ENCODE measurements at regions not wholly inside any gene's neighbourhood (a gene's known extent, or its start where the extent isn't known, plus 50 kb on each side); places are given as distances from the start of the nearest gene placed in this dataset.

DNA sequence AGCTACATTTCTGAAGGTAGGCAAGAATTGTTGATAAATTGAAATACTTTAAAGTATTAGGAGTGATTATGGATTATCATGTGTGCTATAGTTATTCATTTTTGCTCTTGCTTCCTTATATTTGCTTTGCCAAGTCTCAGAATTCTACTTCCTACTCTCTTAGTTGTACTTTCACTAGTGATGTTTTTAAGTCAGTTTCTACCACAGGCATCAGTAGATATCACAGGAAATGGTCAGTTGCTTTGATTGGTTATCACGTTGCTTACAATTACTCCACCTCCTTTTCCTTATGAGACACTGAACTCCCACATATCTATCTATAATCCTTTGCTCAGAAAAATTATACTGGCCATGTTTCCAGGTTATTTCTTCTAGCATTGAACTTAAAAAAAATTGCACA, 472.8 kb downstream of the DMRTA1 start:
- TF ChIP-seq, protein P1, sequence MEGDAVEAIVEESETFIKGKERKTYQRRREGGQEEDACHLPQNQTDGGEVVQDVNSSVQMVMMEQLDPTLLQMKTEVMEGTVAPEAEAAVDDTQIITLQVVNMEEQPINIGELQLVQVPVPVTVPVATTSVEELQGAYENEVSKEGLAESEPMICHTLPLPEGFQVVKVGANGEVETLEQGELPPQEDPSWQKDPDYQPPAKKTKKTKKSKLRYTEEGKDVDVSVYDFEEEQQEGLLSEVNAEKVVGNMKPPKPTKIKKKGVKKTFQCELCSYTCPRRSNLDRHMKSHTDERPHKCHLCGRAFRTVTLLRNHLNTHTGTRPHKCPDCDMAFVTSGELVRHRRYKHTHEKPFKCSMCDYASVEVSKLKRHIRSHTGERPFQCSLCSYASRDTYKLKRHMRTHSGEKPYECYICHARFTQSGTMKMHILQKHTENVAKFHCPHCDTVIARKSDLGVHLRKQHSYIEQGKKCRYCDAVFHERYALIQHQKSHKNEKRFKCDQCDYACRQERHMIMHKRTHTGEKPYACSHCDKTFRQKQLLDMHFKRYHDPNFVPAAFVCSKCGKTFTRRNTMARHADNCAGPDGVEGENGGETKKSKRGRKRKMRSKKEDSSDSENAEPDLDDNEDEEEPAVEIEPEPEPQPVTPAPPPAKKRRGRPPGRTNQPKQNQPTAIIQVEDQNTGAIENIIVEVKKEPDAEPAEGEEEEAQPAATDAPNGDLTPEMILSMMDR (IDR thresholded peaks at IDR 0.05 in 4 of 5, conservative IDR thresholded peaks at IDR 0.05 in 1 of 5) = no peak
- TF ChIP-seq POLR2A (IDR thresholded peaks at IDR 0.05) = no peak

All from gastrocnemius medialis (tissue), 4 donors.